ENCODE measurements at regions not wholly inside any gene's neighbourhood (a gene's known extent, or its start where the extent isn't known, plus 50 kb on each side); places are given as distances from the start of the nearest gene placed in this dataset.

DNA sequence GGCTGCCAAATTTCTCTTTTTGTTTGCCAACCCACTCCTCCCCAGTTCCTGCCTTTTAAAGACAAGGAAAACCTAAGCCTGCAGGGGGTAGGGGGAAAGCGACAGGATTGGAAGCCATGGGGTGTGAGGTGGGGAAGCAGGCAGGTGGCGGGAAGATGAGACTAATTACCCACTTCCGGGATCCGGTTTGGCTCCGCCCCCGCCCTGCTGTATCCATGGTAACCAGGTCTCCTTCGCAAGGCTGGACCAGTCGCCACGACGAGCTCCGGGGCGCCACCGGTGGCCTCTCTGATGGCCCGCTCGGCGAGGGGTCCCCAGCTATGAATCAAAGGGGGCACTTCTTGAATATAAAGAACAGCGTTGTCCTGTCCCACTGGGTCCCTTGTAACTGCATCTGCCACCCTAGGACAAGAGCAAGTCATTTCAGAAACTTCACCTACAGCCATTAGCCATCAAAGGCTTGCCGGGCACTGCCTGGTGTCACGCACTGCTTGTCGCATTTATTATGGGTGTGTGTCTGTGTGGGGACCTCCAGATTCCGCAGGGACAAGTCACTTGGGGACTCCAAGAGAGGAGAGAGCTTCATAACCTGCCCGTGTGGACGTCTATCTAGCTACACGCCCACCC, 55.4 kb upstream of the LMTK2 start:
- no peaks in the 10 kb centered on the region for H3K36me3 ChIP-seq (ENCODE audit: control insufficient read depth in 2 of 2, insufficient read depth in 1 of 2, low read length in 2 of 2)
- H3K4me1 ChIP-seq (ENCODE audit: control insufficient read depth, insufficient read depth, low read length) = no peaks in the 10 kb centered on the region
- H3K9me3 ChIP-seq (ENCODE audit: control insufficient read depth, insufficient read depth, low read depth, low read length) = no peaks in the 10 kb centered on the region
- H3K27ac ChIP-seq (ENCODE audit: extremely low read depth, low read depth, low read length) = no peak overlapping the region
- H3K4me3 ChIP-seq (ENCODE audit: low read depth, low read length) = no peak overlapping the region
- ChIA-PET POLR2A (no interaction called here), CTCF (interaction anchor here (0.6 to 0.9 kb wide), 2 partner anchors 118 to 507 kb away, joined by 3 to 4 read pairs; no protein-coding TSS in a partner anchor)
- TF ChIP-seq ZNF23 (tag by site-specific recombination; IDR thresholded peaks at IDR 0.05; ENCODE audit: borderline replicate concordance) (no peak), ZNF830 (tag by site-specific recombination; IDR thresholded peaks at IDR 0.05; ENCODE audit: low read depth) (no peak), GLIS2 (tag by site-specific recombination; IDR thresholded peaks at IDR 0.05) (no peak), ZNF843 (tag by site-specific recombination; IDR thresholded peaks at IDR 0.05) (no peak)
- TF ChIP-seq, protein P1, sequence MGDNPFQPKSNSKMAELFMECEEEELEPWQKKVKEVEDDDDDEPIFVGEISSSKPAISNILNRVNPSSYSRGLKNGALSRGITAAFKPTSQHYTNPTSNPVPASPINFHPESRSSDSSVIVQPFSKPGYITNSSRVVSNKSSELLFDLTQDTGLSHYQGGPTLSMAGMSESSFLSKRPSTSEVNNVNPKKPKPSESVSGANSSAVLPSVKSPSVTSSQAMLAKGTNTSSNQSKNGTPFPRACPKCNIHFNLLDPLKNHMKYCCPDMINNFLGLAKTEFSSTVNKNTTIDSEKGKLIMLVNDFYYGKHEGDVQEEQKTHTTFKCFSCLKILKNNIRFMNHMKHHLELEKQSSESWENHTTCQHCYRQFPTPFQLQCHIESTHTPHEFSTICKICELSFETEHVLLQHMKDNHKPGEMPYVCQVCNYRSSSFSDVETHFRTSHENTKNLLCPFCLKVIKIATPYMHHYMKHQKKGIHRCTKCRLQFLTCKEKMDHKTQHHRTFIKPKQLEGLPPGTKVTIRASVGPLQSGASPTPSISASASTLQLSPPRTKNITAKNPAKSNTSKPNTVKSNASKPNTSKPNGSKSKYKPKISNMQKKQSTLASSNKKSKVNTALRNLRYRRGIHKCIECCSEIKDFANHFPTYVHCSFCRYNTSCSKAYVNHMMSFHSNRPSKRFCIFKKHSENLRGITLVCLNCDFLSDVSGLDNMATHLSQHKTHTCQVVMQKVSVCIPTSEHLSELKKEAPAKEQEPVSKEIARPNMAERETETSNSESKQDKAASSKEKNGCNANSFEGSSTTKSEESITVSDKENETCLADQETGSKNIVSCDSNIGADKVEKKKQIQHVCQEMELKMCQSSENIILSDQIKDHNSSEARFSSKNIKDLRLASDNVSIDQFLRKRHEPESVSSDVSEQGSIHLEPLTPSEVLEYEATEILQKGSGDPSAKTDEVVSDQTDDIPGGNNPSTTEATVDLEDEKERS (tag by site-specific recombination; IDR thresholded peaks at IDR 0.05) = no peak
- TF ChIP-seq, protein P2, sequence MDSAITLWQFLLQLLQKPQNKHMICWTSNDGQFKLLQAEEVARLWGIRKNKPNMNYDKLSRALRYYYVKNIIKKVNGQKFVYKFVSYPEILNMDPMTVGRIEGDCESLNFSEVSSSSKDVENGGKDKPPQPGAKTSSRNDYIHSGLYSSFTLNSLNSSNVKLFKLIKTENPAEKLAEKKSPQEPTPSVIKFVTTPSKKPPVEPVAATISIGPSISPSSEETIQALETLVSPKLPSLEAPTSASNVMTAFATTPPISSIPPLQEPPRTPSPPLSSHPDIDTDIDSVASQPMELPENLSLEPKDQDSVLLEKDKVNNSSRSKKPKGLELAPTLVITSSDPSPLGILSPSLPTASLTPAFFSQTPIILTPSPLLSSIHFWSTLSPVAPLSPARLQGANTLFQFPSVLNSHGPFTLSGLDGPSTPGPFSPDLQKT (IDR thresholded peaks at IDR 0.05; ENCODE audit: borderline replicate concordance, low read depth, low read length) = no peak

DNA sequence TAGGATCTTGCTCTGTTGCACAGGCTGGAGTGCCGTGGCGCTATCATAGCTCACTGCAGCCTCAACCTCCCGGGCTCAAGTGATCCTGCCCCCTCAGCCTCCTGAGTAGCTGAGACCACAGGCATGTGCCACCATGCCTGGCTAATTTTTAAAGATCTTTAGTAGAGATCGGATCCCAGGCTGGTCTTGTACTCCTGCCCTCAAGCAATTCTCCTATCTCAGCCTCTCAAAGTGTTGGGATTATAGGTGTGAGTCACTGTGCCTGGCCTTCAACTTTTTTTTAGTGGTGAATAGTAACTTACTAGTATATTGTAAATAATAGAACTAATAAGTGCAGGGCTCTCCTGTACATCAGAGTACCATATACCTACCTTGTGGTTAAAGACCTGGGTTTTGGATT, 52.1 kb upstream of the LMTK2 start:
- Histone ChIP-seq H3K4me3 (ENCODE audit: low read depth, low read length) (no peak overlapping the region), H3K36me3 (ENCODE audit: control insufficient read depth in 2 of 2, insufficient read depth in 1 of 2, low read length in 2 of 2) (no peaks in the 10 kb centered on the region), H3K27ac (ENCODE audit: extremely low read depth, low read depth, low read length) (no peak overlapping the region), H3K4me1 (ENCODE audit: control insufficient read depth, insufficient read depth, low read length) (no peaks in the 10 kb centered on the region), H3K9me3 (ENCODE audit: control insufficient read depth, insufficient read depth, low read depth, low read length) (no peaks in the 10 kb centered on the region)
- ChIA-PET POLR2A (no interaction called here), CTCF (no interaction called here)
- no peak for TF ChIP-seq KLF9 (tag by site-specific recombination; IDR thresholded peaks at IDR 0.05; ENCODE audit: low read depth)
- no peak for TF ChIP-seq HOXC10 (CRISPR knock-in tag; IDR thresholded peaks at IDR 0.05)
- TF ChIP-seq PRDM1 (tag by site-specific recombination; IDR thresholded peaks at IDR 0.05) = no peak
- TF ChIP-seq ZNF354C (tag by site-specific recombination; IDR thresholded peaks at IDR 0.05; ENCODE audit: borderline replicate concordance, low read depth) = no peak
- no peak for TF ChIP-seq ZNF548 (tag by site-specific recombination; IDR thresholded peaks at IDR 0.05)
- TF ChIP-seq, protein P3, sequence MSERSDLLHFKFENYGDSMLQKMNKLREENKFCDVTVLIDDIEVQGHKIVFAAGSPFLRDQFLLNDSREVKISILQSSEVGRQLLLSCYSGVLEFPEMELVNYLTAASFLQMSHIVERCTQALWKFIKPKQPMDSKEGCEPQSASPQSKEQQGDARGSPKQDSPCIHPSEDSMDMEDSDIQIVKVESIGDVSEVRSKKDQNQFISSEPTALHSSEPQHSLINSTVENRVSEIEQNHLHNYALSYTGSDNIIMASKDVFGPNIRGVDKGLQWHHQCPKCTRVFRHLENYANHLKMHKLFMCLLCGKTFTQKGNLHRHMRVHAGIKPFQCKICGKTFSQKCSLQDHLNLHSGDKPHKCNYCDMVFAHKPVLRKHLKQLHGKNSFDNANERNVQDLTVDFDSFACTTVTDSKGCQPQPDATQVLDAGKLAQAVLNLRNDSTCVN (tag by site-specific recombination; optimal IDR thresholded peaks at IDR 0.05) = no peak
- no peak for TF ChIP-seq ZNF626 (tag by site-specific recombination; IDR thresholded peaks at IDR 0.05)
- no peak for TF ChIP-seq ZFP37 (tag by site-specific recombination; IDR thresholded peaks at IDR 0.05)
- TF ChIP-seq, protein P4, sequence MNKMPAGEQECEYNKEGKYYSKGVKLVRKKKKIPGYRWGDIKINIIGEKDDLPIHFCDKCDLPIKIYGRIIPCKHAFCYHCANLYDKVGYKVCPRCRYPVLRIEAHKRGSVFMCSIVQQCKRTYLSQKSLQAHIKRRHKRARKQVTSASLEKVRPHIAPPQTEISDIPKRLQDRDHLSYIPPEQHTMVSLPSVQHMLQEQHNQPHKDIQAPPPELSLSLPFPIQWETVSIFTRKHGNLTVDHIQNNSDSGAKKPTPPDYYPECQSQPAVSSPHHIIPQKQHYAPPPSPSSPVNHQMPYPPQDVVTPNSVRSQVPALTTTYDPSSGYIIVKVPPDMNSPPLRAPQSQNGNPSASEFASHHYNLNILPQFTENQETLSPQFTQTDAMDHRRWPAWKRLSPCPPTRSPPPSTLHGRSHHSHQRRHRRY (tag by site-specific recombination; IDR thresholded peaks at IDR 0.05) = no peak

DNA sequence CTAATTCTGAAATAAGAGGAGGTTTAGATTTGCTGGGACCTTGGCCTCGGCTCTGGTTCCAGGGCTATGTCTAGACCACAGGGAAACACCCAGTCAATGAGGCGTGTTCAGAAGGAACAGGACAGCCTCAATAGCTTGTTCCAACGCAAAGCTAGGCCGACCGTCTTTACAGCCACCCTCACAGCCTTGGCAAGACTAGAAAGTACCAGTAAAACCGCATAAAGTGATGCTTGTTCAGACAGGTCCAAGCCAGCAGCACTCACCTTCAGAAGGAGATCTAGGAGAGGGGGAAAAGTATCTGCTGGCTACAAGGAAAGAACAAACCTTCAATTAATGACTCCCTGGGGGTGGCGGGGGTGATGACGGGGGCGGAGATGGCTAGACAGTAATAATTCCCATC, 50.1 kb upstream of the LMTK2 start:
- ChIA-PET POLR2A (no interaction called here), CTCF (no interaction called here)
- Histone ChIP-seq H3K27ac (ENCODE audit: extremely low read depth, low read depth, low read length) (no peak overlapping the region), H3K4me1 (ENCODE audit: control insufficient read depth, insufficient read depth, low read length) (no peaks in the 10 kb centered on the region), H3K36me3 (ENCODE audit: control insufficient read depth in 2 of 2, insufficient read depth in 1 of 2, low read length in 2 of 2) (no peaks in the 10 kb centered on the region), H3K9me3 (ENCODE audit: control insufficient read depth, insufficient read depth, low read depth, low read length) (no peaks in the 10 kb centered on the region), H3K4me3 (ENCODE audit: low read depth, low read length) (no peak overlapping the region)
- TF ChIP-seq, protein P5, sequence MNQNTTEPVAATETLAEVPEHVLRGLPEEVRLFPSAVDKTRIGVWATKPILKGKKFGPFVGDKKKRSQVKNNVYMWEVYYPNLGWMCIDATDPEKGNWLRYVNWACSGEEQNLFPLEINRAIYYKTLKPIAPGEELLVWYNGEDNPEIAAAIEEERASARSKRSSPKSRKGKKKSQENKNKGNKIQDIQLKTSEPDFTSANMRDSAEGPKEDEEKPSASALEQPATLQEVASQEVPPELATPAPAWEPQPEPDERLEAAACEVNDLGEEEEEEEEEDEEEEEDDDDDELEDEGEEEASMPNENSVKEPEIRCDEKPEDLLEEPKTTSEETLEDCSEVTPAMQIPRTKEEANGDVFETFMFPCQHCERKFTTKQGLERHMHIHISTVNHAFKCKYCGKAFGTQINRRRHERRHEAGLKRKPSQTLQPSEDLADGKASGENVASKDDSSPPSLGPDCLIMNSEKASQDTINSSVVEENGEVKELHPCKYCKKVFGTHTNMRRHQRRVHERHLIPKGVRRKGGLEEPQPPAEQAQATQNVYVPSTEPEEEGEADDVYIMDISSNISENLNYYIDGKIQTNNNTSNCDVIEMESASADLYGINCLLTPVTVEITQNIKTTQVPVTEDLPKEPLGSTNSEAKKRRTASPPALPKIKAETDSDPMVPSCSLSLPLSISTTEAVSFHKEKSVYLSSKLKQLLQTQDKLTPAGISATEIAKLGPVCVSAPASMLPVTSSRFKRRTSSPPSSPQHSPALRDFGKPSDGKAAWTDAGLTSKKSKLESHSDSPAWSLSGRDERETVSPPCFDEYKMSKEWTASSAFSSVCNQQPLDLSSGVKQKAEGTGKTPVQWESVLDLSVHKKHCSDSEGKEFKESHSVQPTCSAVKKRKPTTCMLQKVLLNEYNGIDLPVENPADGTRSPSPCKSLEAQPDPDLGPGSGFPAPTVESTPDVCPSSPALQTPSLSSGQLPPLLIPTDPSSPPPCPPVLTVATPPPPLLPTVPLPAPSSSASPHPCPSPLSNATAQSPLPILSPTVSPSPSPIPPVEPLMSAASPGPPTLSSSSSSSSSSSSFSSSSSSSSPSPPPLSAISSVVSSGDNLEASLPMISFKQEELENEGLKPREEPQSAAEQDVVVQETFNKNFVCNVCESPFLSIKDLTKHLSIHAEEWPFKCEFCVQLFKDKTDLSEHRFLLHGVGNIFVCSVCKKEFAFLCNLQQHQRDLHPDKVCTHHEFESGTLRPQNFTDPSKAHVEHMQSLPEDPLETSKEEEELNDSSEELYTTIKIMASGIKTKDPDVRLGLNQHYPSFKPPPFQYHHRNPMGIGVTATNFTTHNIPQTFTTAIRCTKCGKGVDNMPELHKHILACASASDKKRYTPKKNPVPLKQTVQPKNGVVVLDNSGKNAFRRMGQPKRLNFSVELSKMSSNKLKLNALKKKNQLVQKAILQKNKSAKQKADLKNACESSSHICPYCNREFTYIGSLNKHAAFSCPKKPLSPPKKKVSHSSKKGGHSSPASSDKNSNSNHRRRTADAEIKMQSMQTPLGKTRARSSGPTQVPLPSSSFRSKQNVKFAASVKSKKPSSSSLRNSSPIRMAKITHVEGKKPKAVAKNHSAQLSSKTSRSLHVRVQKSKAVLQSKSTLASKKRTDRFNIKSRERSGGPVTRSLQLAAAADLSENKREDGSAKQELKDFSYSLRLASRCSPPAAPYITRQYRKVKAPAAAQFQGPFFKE (tag by site-specific recombination; IDR thresholded peaks at IDR 0.05; ENCODE audit: borderline replicate concordance) = no peak
- no peak for TF ChIP-seq ZNF157 (tag by site-specific recombination; IDR thresholded peaks at IDR 0.05)
